ENCODE measurements at regions not wholly inside any gene's neighbourhood (a gene's known extent, or its start where the extent isn't known, plus 50 kb on each side); places are given as distances from the start of the nearest gene placed in this dataset.

DNA sequence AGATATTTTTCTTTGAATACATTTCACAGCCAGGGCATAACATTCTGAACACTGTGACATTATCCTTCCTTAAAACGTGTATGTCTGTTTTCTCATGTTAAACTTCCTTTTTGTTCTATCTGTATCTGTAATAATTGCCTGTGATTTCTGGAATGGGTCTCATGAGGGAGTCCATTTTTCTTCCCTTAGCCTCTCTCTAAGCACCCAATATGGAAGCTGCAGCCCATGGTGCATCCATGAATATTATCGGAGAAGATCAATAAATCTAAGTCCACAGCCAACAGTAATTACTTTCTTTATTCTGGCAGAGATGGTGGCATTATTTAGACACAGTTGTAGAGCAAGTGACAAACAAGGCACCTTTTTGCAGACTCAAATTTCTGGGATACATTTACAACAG is 671.1 kb downstream of the TUSC7 start:
- H3K4me1 ChIP-seq (ENCODE audit: insufficient read depth, low read length): no peaks in the 10 kb centered on the region
- no peak overlapping the region for H3K4me3 Mint-ChIP-seq

DNA sequence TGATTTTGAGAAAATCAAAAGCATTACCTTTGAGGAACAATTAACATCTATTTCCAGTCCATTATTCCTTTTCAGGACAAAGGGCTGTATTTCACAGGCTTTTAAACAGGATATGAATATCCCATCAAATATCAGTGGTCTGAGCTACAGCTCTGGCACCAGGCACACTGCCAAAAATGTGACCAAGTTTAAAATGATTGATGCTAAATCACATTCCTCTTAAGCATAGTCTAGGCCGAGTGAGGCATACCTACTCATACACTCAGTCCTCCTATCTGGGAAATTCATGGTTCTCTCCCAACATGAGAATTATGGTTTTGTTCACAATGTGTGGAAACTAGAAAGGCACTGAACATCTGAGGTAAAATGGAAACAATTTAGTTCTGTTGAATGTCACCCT is 683.5 kb downstream of the TUSC7 start:
- H3K4me3 Mint-ChIP-seq: no peak overlapping the region
- no peaks in the 10 kb centered on the region for H3K9me3 ChIP-seq (ENCODE audit: low read length)
- H3K9me3 Mint-ChIP-seq: peaks cover 4 to 9% (median 7%) of the 10 kb centered on the region in 5 donors
- H3K36me3 ChIP-seq (ENCODE audit: insufficient read depth, low read length): no peaks in the 10 kb centered on the region
- H3K4me1 ChIP-seq (ENCODE audit: insufficient read depth, low read length): no peaks in the 10 kb centered on the region
- CTCF ChIA-PET: no interaction called here
- H3K27me3 ChIP-seq (ENCODE audit: insufficient read depth, low read length, poor library complexity, severe bottlenecking): no peaks in the 10 kb centered on the region
- H3K27ac Mint-ChIP-seq: no peak overlapping the region
- H3K27me3 Mint-ChIP-seq: peaks cover 0 to 2% of the 10 kb centered on the region in 2 donors
- no peak for DNase-seq
- no peaks in the 10 kb centered on the region for H3K36me3 Mint-ChIP-seq
- H3K27ac ChIP-seq (ENCODE audit: low read depth, low read length): no peak overlapping the region
- no peak overlapping the region for H3K4me3 ChIP-seq (ENCODE audit: low read length)
- H3K4me1 Mint-ChIP-seq: no peaks in the 10 kb centered on the region
- POLR2A ChIA-PET: no interaction called here

More for the DNA sequence above, 671.1 kb downstream of the TUSC7 start:
- Mint-ChIP-seq H3K4me1 (no peaks in the 10 kb centered on the region), H3K27me3 (no peaks in the 10 kb centered on the region), H3K9me3 (peaks cover 0 to 13% (median 11%) of the 10 kb centered on the region in 5 donors), H3K36me3 (no peaks in the 10 kb centered on the region), H3K27ac (no peak overlapping the region)
- POLR2A ChIA-PET: no interaction called here
- Histone ChIP-seq H3K27me3 (ENCODE audit: insufficient read depth, low read length, poor library complexity, severe bottlenecking) (no peaks in the 10 kb centered on the region), H3K27ac (ENCODE audit: low read depth, low read length) (no peak overlapping the region), H3K4me3 (ENCODE audit: low read length) (no peak overlapping the region), H3K9me3 (ENCODE audit: low read length) (no peaks in the 10 kb centered on the region), H3K36me3 (ENCODE audit: insufficient read depth, low read length) (no peaks in the 10 kb centered on the region)
- CTCF ChIA-PET: no interaction called here
- DNase-seq: no peak

DNA sequence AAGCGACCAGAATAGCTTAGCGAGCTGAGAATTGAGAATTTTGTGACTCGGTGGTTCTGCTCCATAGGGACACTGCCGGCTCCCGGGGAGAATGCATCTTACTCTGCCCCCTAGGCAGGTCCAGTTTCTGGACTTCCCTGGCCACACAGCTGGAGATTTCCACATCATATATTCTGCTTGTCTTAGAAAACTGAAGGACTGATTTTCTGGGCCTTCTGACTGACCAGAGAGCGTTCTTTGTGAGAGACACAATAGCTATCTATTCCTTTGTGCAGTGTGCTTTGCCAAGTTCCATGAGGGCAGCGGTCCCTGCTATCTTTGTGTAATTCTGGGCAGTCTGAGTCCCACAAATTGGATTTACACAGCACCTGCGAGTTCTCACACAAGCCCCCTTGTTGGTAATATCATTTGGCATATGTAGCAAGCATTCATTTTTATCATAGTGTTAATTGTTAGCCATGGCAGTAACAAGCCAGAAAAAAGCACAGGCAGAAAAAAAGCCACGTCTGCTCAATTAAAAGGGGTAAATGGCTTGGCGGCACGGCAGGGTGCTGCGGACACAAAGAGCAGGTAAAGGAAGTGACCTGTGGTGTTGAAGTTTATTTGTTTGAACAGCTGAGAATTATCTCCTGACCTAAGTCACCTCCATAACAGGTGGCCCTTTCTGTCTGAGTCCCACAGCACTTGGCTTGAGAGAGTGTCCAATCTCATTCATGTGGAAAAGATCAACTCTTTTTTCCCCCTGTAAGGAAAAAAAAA is 688.7 kb downstream of the TUSC7 start:
- Histone ChIP-seq H3K4me1 (ENCODE audit: insufficient read depth, low read length) (no peaks in the 10 kb centered on the region), H3K9me3 (ENCODE audit: low read length) (no peaks in the 10 kb centered on the region), H3K4me3 (ENCODE audit: low read length) (no peak overlapping the region), H3K27me3 (ENCODE audit: insufficient read depth, low read length, poor library complexity, severe bottlenecking) (no peaks in the 10 kb centered on the region), H3K27ac (ENCODE audit: low read depth, low read length) (no peak overlapping the region), H3K36me3 (ENCODE audit: insufficient read depth, low read length) (no peaks in the 10 kb centered on the region)
- Mint-ChIP-seq H3K27me3 (peaks cover 0 to 1% of the 10 kb centered on the region in 2 donors), H3K9me3 (peaks cover 2 to 13% (median 4%) of the 10 kb centered on the region in 5 donors), H3K36me3 (no peaks in the 10 kb centered on the region), H3K4me3 (no peak overlapping the region), H3K4me1 (no peaks in the 10 kb centered on the region), H3K27ac (no peak overlapping the region)
- ChIA-PET POLR2A (no interaction called here), CTCF (no interaction called here)
- DNase-seq: no peak

GRCh38 chr3:117399311-117400078 is 689.9 kb downstream of the TUSC7 start:
- no peaks in the 10 kb centered on the region for H3K36me3 Mint-ChIP-seq

GRCh38 chr3:117400303-117400702 is 690.7 kb downstream of the TUSC7 start:
- no peak overlapping the region for H3K27ac ChIP-seq (ENCODE audit: low read depth, low read length)
- H3K27me3 Mint-ChIP-seq: peaks cover 0 to 1% of the 10 kb centered on the region in 2 donors
- peaks cover 2 to 12% (median 4%) of the 10 kb centered on the region in 5 donors for H3K9me3 Mint-ChIP-seq
- H3K27me3 ChIP-seq (ENCODE audit: insufficient read depth, low read length, poor library complexity, severe bottlenecking): no peaks in the 10 kb centered on the region
- no peaks in the 10 kb centered on the region for H3K4me1 ChIP-seq (ENCODE audit: insufficient read depth, low read length)
- H3K36me3 ChIP-seq (ENCODE audit: insufficient read depth, low read length): no peaks in the 10 kb centered on the region
- no peak overlapping the region for H3K27ac Mint-ChIP-seq
- no peak overlapping the region for H3K4me3 ChIP-seq (ENCODE audit: low read length)
- H3K9me3 ChIP-seq (ENCODE audit: low read length): no peaks in the 10 kb centered on the region
- no peaks in the 10 kb centered on the region for H3K4me1 Mint-ChIP-seq
- H3K4me3 Mint-ChIP-seq: no peak overlapping the region
- no peak for DNase-seq
- ChIA-PET CTCF (no interaction called here), POLR2A (no interaction called here)
- no peaks in the 10 kb centered on the region for H3K36me3 Mint-ChIP-seq

More at GRCh38 chr3:117399311-117400078, 689.9 kb downstream of the TUSC7 start:
- ChIA-PET CTCF (no interaction called here), POLR2A (no interaction called here)
- H3K27ac Mint-ChIP-seq: no peak overlapping the region
- Histone ChIP-seq H3K27me3 (ENCODE audit: insufficient read depth, low read length, poor library complexity, severe bottlenecking) (no peaks in the 10 kb centered on the region), H3K9me3 (ENCODE audit: low read length) (no peaks in the 10 kb centered on the region), H3K36me3 (ENCODE audit: insufficient read depth, low read length) (no peaks in the 10 kb centered on the region), H3K4me3 (ENCODE audit: low read length) (no peak overlapping the region), H3K4me1 (ENCODE audit: insufficient read depth, low read length) (no peaks in the 10 kb centered on the region), H3K27ac (ENCODE audit: low read depth, low read length) (no peak overlapping the region)
- H3K4me3 Mint-ChIP-seq: no peak overlapping the region
- H3K27me3 Mint-ChIP-seq: peaks cover 0 to 1% of the 10 kb centered on the region in 2 donors
- H3K4me1 Mint-ChIP-seq: no peaks in the 10 kb centered on the region
- peaks cover 2 to 13% (median 4%) of the 10 kb centered on the region in 5 donors for H3K9me3 Mint-ChIP-seq
- DNase-seq: no peak

DNA sequence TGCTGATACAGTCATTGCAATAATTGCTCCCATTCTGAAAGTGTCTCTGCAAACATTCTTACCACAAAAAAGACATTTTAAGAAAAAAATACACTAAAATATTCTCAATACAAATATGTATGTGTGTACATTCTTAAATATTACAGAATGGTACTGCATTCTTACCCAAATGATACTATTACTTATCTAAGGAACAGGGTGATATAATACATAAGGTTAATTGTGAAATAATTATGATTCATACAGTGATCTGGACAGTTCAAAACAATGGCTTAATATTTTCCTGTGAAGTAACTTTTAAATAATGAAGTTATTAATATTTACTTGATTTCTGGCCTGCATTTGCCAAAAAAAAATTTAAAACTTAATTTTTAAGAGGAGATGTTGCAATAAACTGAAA is 694.6 kb downstream of the TUSC7 start:
- ChIA-PET POLR2A (no interaction called here), CTCF (no interaction called here)
- Histone ChIP-seq H3K27ac (ENCODE audit: low read depth, low read length) (no peak overlapping the region), H3K4me3 (ENCODE audit: low read length) (no peak overlapping the region), H3K9me3 (ENCODE audit: low read length) (no peaks in the 10 kb centered on the region), H3K27me3 (ENCODE audit: insufficient read depth, low read length, poor library complexity, severe bottlenecking) (no peaks in the 10 kb centered on the region), H3K4me1 (ENCODE audit: insufficient read depth, low read length) (no peaks in the 10 kb centered on the region), H3K36me3 (ENCODE audit: insufficient read depth, low read length) (no peaks in the 10 kb centered on the region)
- no peak overlapping the region for H3K4me3 Mint-ChIP-seq
- peaks cover 0 to 12% (median 3%) of the 10 kb centered on the region in 5 donors for H3K9me3 Mint-ChIP-seq
- H3K36me3 Mint-ChIP-seq: no peaks in the 10 kb centered on the region
- no peaks in the 10 kb centered on the region for H3K4me1 Mint-ChIP-seq
- no peak for DNase-seq
- peaks cover 0 to under 1% of the 10 kb centered on the region in 2 donors for H3K27me3 Mint-ChIP-seq
- H3K27ac Mint-ChIP-seq: no peak overlapping the region

- Histone ChIP-seq H3K9me3 (ENCODE audit: low read length) (no peaks in the 10 kb centered on the region), H3K36me3 (ENCODE audit: insufficient read depth, low read length) (no peaks in the 10 kb centered on the region), H3K4me1 (ENCODE audit: insufficient read depth, low read length) (no peaks in the 10 kb centered on the region), H3K27me3 (ENCODE audit: insufficient read depth, low read length, poor library complexity, severe bottlenecking) (no peaks in the 10 kb centered on the region), H3K27ac (ENCODE audit: low read depth, low read length) (no peak overlapping the region), H3K4me3 (ENCODE audit: low read length) (no peak overlapping the region)
- DNase-seq: no peak
- POLR2A ChIA-PET: no interaction called here
- CTCF ChIA-PET: no interaction called here
- peaks cover 0 to 12% (median 3%) of the 10 kb centered on the region in 5 donors for H3K9me3 Mint-ChIP-seq
- H3K4me1 Mint-ChIP-seq: no peaks in the 10 kb centered on the region
- no peak overlapping the region for H3K4me3 Mint-ChIP-seq
- no peaks in the 10 kb centered on the region for H3K36me3 Mint-ChIP-seq
- peaks cover 0 to 2% of the 10 kb centered on the region in 2 donors for H3K27me3 Mint-ChIP-seq
- H3K27ac Mint-ChIP-seq: peak overlapping the region in 1 of 8 donors; percentile 75
These were observed 695.2 kb downstream of the TUSC7 start for GRCh38 chr3:117404730-117405129.

DNA sequence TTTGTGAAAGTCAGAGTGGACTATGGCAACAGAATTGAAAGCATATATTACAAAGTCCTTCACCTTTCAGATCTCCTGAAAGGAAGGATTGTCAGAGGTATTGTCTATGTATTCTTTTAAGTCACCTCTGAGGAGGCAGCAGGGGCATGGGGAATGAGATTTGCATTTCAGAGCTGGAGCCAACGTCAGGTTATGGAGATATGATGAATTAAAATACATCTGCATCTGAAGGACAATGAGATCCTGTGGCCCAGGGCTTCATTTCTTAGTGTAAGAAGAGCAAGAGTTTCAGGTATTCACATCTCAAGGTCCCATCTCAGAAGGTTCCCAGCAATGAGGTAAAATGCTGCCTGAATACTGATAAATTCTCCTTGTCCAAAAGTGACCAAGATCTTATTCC is 695.8 kb downstream of the TUSC7 start:
- peaks cover 0 to 2% of the 10 kb centered on the region in 2 donors for H3K27me3 Mint-ChIP-seq
- ChIA-PET POLR2A (no interaction called here), CTCF (no interaction called here)
- H3K4me3 Mint-ChIP-seq: no peak overlapping the region
- Histone ChIP-seq H3K4me1 (ENCODE audit: insufficient read depth, low read length) (no peaks in the 10 kb centered on the region), H3K36me3 (ENCODE audit: insufficient read depth, low read length) (no peaks in the 10 kb centered on the region), H3K27ac (ENCODE audit: low read depth, low read length) (no peak overlapping the region), H3K4me3 (ENCODE audit: low read length) (no peak overlapping the region), H3K27me3 (ENCODE audit: insufficient read depth, low read length, poor library complexity, severe bottlenecking) (no peaks in the 10 kb centered on the region), H3K9me3 (ENCODE audit: low read length) (no peaks in the 10 kb centered on the region)
- no peak for DNase-seq
- H3K4me1 Mint-ChIP-seq: no peaks in the 10 kb centered on the region
- H3K27ac Mint-ChIP-seq: no peak overlapping the region
- H3K36me3 Mint-ChIP-seq: no peaks in the 10 kb centered on the region
- peaks cover 0 to 9% (median 3%) of the 10 kb centered on the region in 5 donors for H3K9me3 Mint-ChIP-seq

All from CD8-positive, alpha-beta memory T cell (primary cell).